ENCODE measurements at regions not wholly inside any gene's neighbourhood (a gene's known extent, or its start where the extent isn't known, plus 50 kb on each side); places are given as distances from the start of the nearest gene placed in this dataset.

DNA sequence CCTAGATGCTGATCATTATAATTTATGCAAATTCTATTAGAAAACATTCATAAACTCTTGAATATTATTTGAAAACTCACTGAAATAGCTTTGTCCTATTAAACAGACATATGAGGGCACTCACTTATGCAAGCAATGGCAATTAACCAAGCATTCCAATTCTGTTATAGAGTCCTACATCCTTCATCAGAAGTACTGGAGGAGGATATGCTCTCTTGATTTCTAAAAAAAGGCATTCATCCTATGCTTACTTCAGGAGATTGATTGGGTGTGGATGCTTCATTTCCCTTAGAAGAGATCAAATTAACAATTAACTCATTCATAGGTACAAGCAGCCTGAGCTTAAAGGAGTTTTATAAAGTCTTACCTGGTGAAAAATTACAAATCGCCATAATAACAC is 1317.2 kb downstream of the PCDH7 start:
- Histone ChIP-seq H3K9me3 (ENCODE audit: low read length) (no peaks in the 10 kb centered on the region), H3K9me2 (ENCODE audit: insufficient read depth, low read length) (no peaks in the 10 kb centered on the region), H3K4me3 (ENCODE audit: low read depth, low read length, poor library complexity, severe bottlenecking) (no peak overlapping the region), H2AFZ (ENCODE audit: low read length) (no peak overlapping the region), H3K4me2 (ENCODE audit: low read length) (no peak overlapping the region), H3K79me2 (ENCODE audit: insufficient read depth, low read depth, low read length) (no peaks in the 10 kb centered on the region), H4K20me1 (ENCODE audit: insufficient read depth, low read length) (no peaks in the 10 kb centered on the region), H3K36me3 (ENCODE audit: insufficient read depth, low read length) (no peaks in the 10 kb centered on the region), H3K27ac (ENCODE audit: low read depth, low read length, poor library complexity, severe bottlenecking) (no peak overlapping the region), H3K4me1 (ENCODE audit: insufficient read depth, low read length, poor library complexity, severe bottlenecking) (no peaks in the 10 kb centered on the region)
- TF ChIP-seq, protein P1, sequence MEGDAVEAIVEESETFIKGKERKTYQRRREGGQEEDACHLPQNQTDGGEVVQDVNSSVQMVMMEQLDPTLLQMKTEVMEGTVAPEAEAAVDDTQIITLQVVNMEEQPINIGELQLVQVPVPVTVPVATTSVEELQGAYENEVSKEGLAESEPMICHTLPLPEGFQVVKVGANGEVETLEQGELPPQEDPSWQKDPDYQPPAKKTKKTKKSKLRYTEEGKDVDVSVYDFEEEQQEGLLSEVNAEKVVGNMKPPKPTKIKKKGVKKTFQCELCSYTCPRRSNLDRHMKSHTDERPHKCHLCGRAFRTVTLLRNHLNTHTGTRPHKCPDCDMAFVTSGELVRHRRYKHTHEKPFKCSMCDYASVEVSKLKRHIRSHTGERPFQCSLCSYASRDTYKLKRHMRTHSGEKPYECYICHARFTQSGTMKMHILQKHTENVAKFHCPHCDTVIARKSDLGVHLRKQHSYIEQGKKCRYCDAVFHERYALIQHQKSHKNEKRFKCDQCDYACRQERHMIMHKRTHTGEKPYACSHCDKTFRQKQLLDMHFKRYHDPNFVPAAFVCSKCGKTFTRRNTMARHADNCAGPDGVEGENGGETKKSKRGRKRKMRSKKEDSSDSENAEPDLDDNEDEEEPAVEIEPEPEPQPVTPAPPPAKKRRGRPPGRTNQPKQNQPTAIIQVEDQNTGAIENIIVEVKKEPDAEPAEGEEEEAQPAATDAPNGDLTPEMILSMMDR (conservative IDR thresholded peaks at IDR 0.05; ENCODE audit: low read length), result no peak
- no peak for TF ChIP-seq EZH2phosphoT487 (IDR thresholded peaks at IDR 0.05; ENCODE audit: borderline replicate concordance, low read depth, low read length)
- ChIA-PET CTCF (ENCODE audit: unreplicated experiment) (no interaction called here), POLR2A (no interaction called here)
- intact Hi-C loops (cut with micrococcal nuclease; ENCODE audit: unreplicated experiment), result no loop called here
- no peak for DNase-seq (ENCODE audit: low spot score)
- BruUV-seq (replicated peaks), result no TSS peak

DNA sequence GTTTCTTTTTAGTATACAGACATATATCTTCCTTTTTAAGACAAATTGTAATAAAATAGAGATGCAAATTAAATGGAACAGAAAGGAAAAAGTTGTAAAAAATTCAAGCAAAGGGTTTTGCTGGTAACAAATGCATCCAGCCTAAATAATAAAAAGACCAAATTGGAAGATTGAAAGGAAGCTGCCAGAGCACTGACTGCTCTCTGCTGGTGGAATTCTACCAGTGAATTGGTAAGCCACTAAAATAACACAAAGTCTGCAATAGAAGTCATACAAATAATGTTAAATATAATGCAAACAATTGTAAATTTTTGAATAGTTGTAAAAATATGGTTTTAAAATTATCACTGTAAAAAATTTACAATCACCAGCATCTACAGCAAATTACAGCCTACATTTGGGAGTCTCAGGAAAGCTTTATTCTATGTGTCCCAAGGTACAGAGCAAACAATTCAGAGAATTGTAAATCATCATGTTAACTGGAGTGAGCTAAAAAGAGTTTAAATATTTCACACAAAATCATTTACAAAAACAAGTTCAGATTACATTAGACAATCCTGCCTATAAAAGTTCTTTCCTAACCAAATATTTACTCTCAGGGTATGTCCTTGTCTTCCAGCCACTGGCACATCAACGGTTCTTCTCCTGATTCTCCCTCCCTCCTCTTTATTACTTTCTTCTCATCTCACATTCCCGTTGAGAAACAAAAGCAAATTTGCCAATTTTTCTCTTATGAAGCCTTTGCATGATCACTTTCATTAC is 1322.5 kb downstream of the PCDH7 start:
- Histone ChIP-seq H3K9me3 (ENCODE audit: low read length) (no peaks in the 10 kb centered on the region), H3K27ac (ENCODE audit: low read depth, low read length, poor library complexity, severe bottlenecking) (no peak overlapping the region), H3K79me2 (ENCODE audit: insufficient read depth, low read depth, low read length) (no peaks in the 10 kb centered on the region), H3K36me3 (ENCODE audit: insufficient read depth, low read length) (no peaks in the 10 kb centered on the region), H3K9me2 (ENCODE audit: insufficient read depth, low read length) (no peaks in the 10 kb centered on the region), H2AFZ (ENCODE audit: low read length) (no peak overlapping the region), H3K4me3 (ENCODE audit: low read depth, low read length, poor library complexity, severe bottlenecking) (no peak overlapping the region), H3K4me2 (ENCODE audit: low read length) (no peak overlapping the region), H4K20me1 (ENCODE audit: insufficient read depth, low read length) (no peaks in the 10 kb centered on the region), H3K4me1 (ENCODE audit: insufficient read depth, low read length, poor library complexity, severe bottlenecking) (no peaks in the 10 kb centered on the region)
- no TSS peak for BruUV-seq (replicated peaks)
- ChIA-PET CTCF (ENCODE audit: unreplicated experiment) (no interaction called here), POLR2A (no interaction called here)
- intact Hi-C loops (cut with micrococcal nuclease; ENCODE audit: unreplicated experiment), result no loop called here
- no peak for DNase-seq (ENCODE audit: low spot score)
- TF ChIP-seq EZH2phosphoT487 (IDR thresholded peaks at IDR 0.05; ENCODE audit: borderline replicate concordance, low read depth, low read length), result no peak
- TF ChIP-seq, protein P1 (conservative IDR thresholded peaks at IDR 0.05; ENCODE audit: low read length), result no peak

DNA sequence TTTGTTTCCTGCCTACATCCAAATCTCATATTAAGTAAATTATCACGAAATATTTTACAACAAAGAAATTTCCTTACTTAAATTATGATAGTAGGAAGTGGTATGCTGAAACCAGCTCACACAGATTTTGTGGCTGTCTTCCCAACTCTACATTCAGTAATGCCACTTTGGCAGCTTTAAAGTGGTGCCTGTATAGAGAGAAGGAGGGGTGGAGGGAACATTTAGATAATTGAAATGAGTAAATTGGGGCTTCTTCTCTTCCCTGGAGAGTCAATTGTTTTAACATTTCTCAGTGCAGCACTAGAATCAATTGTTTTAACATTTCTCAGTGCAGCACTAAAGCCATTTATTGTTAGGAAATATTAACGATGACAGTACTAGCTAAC is 1323.1 kb downstream of the PCDH7 start:
- H3K27ac ChIP-seq (ENCODE audit: low read depth, low read length, poor library complexity, severe bottlenecking), result no peak overlapping the region
- ChIA-PET CTCF (ENCODE audit: unreplicated experiment) (no interaction called here), POLR2A (interaction anchor here (1.2 kb wide), 1 partner anchor 11 kb away, joined by 3 read pairs; no protein-coding TSS in a partner anchor)
- H3K4me2 ChIP-seq (ENCODE audit: low read length), result no peak overlapping the region
- H2AFZ ChIP-seq (ENCODE audit: low read length), result no peak overlapping the region
- no peaks in the 10 kb centered on the region for H4K20me1 ChIP-seq (ENCODE audit: insufficient read depth, low read length)
- no peaks in the 10 kb centered on the region for H3K79me2 ChIP-seq (ENCODE audit: insufficient read depth, low read depth, low read length)
- H3K36me3 ChIP-seq (ENCODE audit: insufficient read depth, low read length), result no peaks in the 10 kb centered on the region
- H3K9me3 ChIP-seq (ENCODE audit: low read length), result no peaks in the 10 kb centered on the region
- no peak for TF ChIP-seq EZH2phosphoT487 (IDR thresholded peaks at IDR 0.05; ENCODE audit: borderline replicate concordance, low read depth, low read length)
- TF ChIP-seq, protein P1 (conservative IDR thresholded peaks at IDR 0.05; ENCODE audit: low read length), result no peak
- BruUV-seq (replicated peaks), result no TSS peak
- intact Hi-C loops (cut with micrococcal nuclease; ENCODE audit: unreplicated experiment), result no loop called here
- no peaks in the 10 kb centered on the region for H3K9me2 ChIP-seq (ENCODE audit: insufficient read depth, low read length)
- no peak overlapping the region for H3K4me3 ChIP-seq (ENCODE audit: low read depth, low read length, poor library complexity, severe bottlenecking)
- H3K4me1 ChIP-seq (ENCODE audit: insufficient read depth, low read length, poor library complexity, severe bottlenecking), result no peaks in the 10 kb centered on the region
- DNase-seq (ENCODE audit: low spot score), result no peak
